ENCODE measurements at regions not wholly inside any gene's neighbourhood (a gene's known extent, or its start where the extent isn't known, plus 50 kb on each side); places are given as distances from the start of the nearest gene placed in this dataset.

- TF ChIP-seq, protein P1, sequence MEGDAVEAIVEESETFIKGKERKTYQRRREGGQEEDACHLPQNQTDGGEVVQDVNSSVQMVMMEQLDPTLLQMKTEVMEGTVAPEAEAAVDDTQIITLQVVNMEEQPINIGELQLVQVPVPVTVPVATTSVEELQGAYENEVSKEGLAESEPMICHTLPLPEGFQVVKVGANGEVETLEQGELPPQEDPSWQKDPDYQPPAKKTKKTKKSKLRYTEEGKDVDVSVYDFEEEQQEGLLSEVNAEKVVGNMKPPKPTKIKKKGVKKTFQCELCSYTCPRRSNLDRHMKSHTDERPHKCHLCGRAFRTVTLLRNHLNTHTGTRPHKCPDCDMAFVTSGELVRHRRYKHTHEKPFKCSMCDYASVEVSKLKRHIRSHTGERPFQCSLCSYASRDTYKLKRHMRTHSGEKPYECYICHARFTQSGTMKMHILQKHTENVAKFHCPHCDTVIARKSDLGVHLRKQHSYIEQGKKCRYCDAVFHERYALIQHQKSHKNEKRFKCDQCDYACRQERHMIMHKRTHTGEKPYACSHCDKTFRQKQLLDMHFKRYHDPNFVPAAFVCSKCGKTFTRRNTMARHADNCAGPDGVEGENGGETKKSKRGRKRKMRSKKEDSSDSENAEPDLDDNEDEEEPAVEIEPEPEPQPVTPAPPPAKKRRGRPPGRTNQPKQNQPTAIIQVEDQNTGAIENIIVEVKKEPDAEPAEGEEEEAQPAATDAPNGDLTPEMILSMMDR (conservative IDR thresholded peaks at IDR 0.05 in 1 of 2, IDR thresholded peaks at IDR 0.05 in 1 of 2; ENCODE audit: low read depth in 1 of 2, low read length in 2 of 2): no peak
- TF ChIP-seq EZH2 (IDR thresholded peaks at IDR 0.05; ENCODE audit: low read length, missing control alignments): no peak
Measured at GRCh38 chr1:55443175-55443915, 228.2 kb upstream of the USP24 start.
